Transverse colon (tissue), 4 donors: ENCODE measurements at regions not wholly inside any gene's neighbourhood (a gene's known extent, or its start where the extent isn't known, plus 50 kb on each side); places are given as distances from the start of the nearest gene placed in this dataset.

ENCODE experiments used
- DNase-seq: peaks from one replicate; pipeline ENCODE4 v3.0.0-alpha.2; 2019
- H3K27ac ChIP-seq, 4 donors: fragments of 200-600 bp; sonication (generic); 2 replicates each; pipeline ENCODE4 v1.5.1; 2016 to 2018; ENCODE audit warnings: inconsistent platforms in 4 of 4
- H3K27me3 ChIP-seq: fragments of 200-600 bp; sonication (generic); 2 replicates; pipeline ENCODE4 v1.5.1; 2017; ENCODE audit warnings: inconsistent platforms
- H3K36me3 ChIP-seq, 4 donors: fragments of 200-600 bp; sonication (generic); 2 replicates each; pipeline ENCODE4 v1.5.1; 2017 to 2019; ENCODE audit warnings: inconsistent platforms in 4 of 4
- H3K4me1 ChIP-seq, 4 donors: fragments of 200-600 bp; sonication (generic); 2 replicates each; pipeline ENCODE4 v1.5.1; 2017 to 2020; ENCODE audit warnings: inconsistent platforms in 4 of 4
- H3K4me3 ChIP-seq, 4 donors: fragments of 200-600 bp; sonication (generic); 1 replicate in 1 of 4; 2 replicates in 3 of 4; pipeline versions ENCODE4 v1.5.1 to v1.6.1; 2017 to 2019; ENCODE audit warnings: inconsistent platforms in 4 of 4
- H3K9me3 ChIP-seq, 2 donors: fragments of 200-600 bp; sonication (generic); 2 replicates each; pipeline ENCODE4 v1.5.1; 2017 to 2019; ENCODE audit warnings: inconsistent platforms in 2 of 2
- CTCF ChIP-seq, 5 experiments: fragments of 200-600 bp in 3 of 5; fragments of 450-650 bp in 2 of 5; sonication (generic) in 3 of 5; IDR thresholded peaks; 1 replicate in 2 of 5; 2 replicates in 3 of 5; pipeline ENCODE4 v1.5.1; 2016 to 2017; ENCODE audit warnings: antibody characterized with exemption in 5 of 5, inconsistent platforms in 3 of 5, mild to moderate bottlenecking in 2 of 5, moderate library complexity in 1 of 5
- EP300 ChIP-seq: sonication (generic); formaldehyde crosslinking; IDR thresholded peaks from one replicate; pipeline ENCODE4 v1.6.1; 2017; ENCODE audit warnings: antibody characterized with exemption, low read depth
- POLR2A ChIP-seq: fragments of 450-650 bp; IDR thresholded peaks from one replicate; pipeline ENCODE4 v1.6.1; 2016; ENCODE audit warnings: antibody characterized with exemption, mild to moderate bottlenecking, moderate library complexity
- POLR2AphosphoS5 ChIP-seq, 3 donors: sonication (generic); formaldehyde crosslinking; IDR thresholded peaks; one replicate each; pipeline ENCODE4 v1.6.1; 2016; ENCODE audit warnings: antibody characterized with exemption in 3 of 3
- WGBS, 2 donors: methylation state at CpG; one replicate each; pipeline ENCODE4 v1.1.5; 2018; ENCODE audit warnings: low coverage in 1 of 2; 5-methylcytosine and 5-hydroxymethylcytosine counted together
- in situ Hi-C, 4 donors: fragments of 200-750 bp; cut with MboI; loops; one replicate each; pipeline versions ENCODE4 v1.15.0 to v1.15.1; 2017; ENCODE audit warnings: low sequenced_read_pairs in 3 of 4, low pct_ligation_motif_present in 1 of 4, low pct_unique_long_range_greater_than_20kb in 1 of 4
- intact Hi-C: fragments of 100-400 bp; cut with DNase I; formaldehyde crosslinking; loops from one replicate; pipeline ENCODE4 v1.15.1; 2023; ENCODE audit warnings: low total_unique reads

GRCh38 chr10:65291286-65291685 is 1634.5 kb upstream of the LRRTM3 start:
- no peak overlapping the region for H3K4me3 ChIP-seq
- DNase-seq: no peak
- H3K4me1 ChIP-seq: peaks cover 0 to 13% (median 0%) of the 10 kb centered on the region in 4 donors
- no peaks in the 10 kb centered on the region for H3K9me3 ChIP-seq
- no peak for TF ChIP-seq POLR2A
- TF ChIP-seq POLR2AphosphoS5 (IDR thresholded peaks at IDR 0.05): no peak
- no peak for TF ChIP-seq CTCF (IDR thresholded peaks at IDR 0.05)
- no peak for TF ChIP-seq EP300
- no peak overlapping the region for H3K27ac ChIP-seq
- H3K27me3 ChIP-seq: no peaks in the 10 kb centered on the region
- no peaks in the 10 kb centered on the region for H3K36me3 ChIP-seq
- 75 to 83% methylated on average over 1 of the region's 1 CpG for WGBS, 2 donors
- in situ Hi-C loops (no loop called here), intact Hi-C loops (no loop called here)

- in situ Hi-C loops: no loop called here
- H3K9me3 ChIP-seq: no peaks in the 10 kb centered on the region
- peaks cover 0 to 11% (median 0%) of the 10 kb centered on the region in 4 donors for H3K4me1 ChIP-seq
- intact Hi-C loops: no loop called here
- no peak overlapping the region for H3K4me3 ChIP-seq
- H3K36me3 ChIP-seq: no peaks in the 10 kb centered on the region
- no peak overlapping the region for H3K27ac ChIP-seq
- TF ChIP-seq POLR2AphosphoS5 (IDR thresholded peaks at IDR 0.05): no peak
- no peak for TF ChIP-seq POLR2A
- TF ChIP-seq CTCF (IDR thresholded peaks at IDR 0.05): no peak
- TF ChIP-seq EP300: no peak
- 92 to 95% methylated on average over 3 of the region's 3 CpGs for WGBS, 2 donors
- DNase-seq: no peak
- no peaks in the 10 kb centered on the region for H3K27me3 ChIP-seq
Observed at GRCh38 chr10:65292551-65292950, 1633.3 kb upstream of the LRRTM3 start.

GRCh38 chr10:65294329-65294728 is 1631.5 kb upstream of the LRRTM3 start:
- H3K27me3 ChIP-seq: no peaks in the 10 kb centered on the region
- H3K27ac ChIP-seq: no peak overlapping the region
- no peaks in the 10 kb centered on the region for H3K36me3 ChIP-seq
- no peak for DNase-seq
- no peak for TF ChIP-seq CTCF (IDR thresholded peaks at IDR 0.05)
- no peak for TF ChIP-seq POLR2AphosphoS5 (IDR thresholded peaks at IDR 0.05)
- TF ChIP-seq EP300: no peak
- TF ChIP-seq POLR2A: no peak
- H3K4me1 ChIP-seq: peaks cover 0 to 11% (median 0%) of the 10 kb centered on the region in 4 donors
- no peaks in the 10 kb centered on the region for H3K9me3 ChIP-seq
- WGBS, 2 donors: 0 to 5% methylated on average over 1 of the region's 1 CpG
- intact Hi-C loops: no loop called here
- in situ Hi-C loops: no loop called here
- H3K4me3 ChIP-seq: no peak overlapping the region

GRCh38 chr10:65301181-65301580 is 1624.7 kb upstream of the LRRTM3 start:
- Histone ChIP-seq H3K9me3 (no peaks in the 10 kb centered on the region), H3K36me3 (no peaks in the 10 kb centered on the region), H3K27ac (no peak overlapping the region), H3K4me1 (no peaks in the 10 kb centered on the region), H3K4me3 (no peak overlapping the region), H3K27me3 (no peaks in the 10 kb centered on the region)
- 58 to 59% methylated on average over 2 to 3 of the region's 3 CpGs for WGBS, 2 donors
- no peak for TF ChIP-seq EP300
- no peak for TF ChIP-seq POLR2A
- DNase-seq: no peak
- in situ Hi-C loops (no loop called here), intact Hi-C loops (no loop called here)

GRCh38 chr10:65306201-65306600 is 1619.6 kb upstream of the LRRTM3 start:
- Histone ChIP-seq H3K27ac (no peak overlapping the region), H3K27me3 (no peaks in the 10 kb centered on the region), H3K4me1 (peaks cover 0 to 8% (median 0%) of the 10 kb centered on the region in 4 donors), H3K4me3 (no peak overlapping the region), H3K9me3 (no peaks in the 10 kb centered on the region), H3K36me3 (no peaks in the 10 kb centered on the region)
- DNase-seq: no peak
- intact Hi-C loops (no loop called here), in situ Hi-C loops (no loop called here)
- no peak for TF ChIP-seq POLR2A
- no peak for TF ChIP-seq POLR2AphosphoS5 (IDR thresholded peaks at IDR 0.05)
- no peak for TF ChIP-seq CTCF (IDR thresholded peaks at IDR 0.05)
- TF ChIP-seq EP300: no peak
- WGBS, 2 donors: 65 to 72% methylated on average over 2 of the region's 2 CpGs
